Endothelial cell of umbilical vein (primary cell): ENCODE measurements at regions not wholly inside any gene's neighbourhood (a gene's known extent, or its start where the extent isn't known, plus 50 kb on each side); places are given as distances from the start of the nearest gene placed in this dataset.

Source experiments
- POLR2A ChIP-seq: IDR thresholded peaks from 2 replicates; pipeline ENCODE4 v1.6.1; 2012; ENCODE audit warnings: low read depth, mild to moderate bottlenecking, control low read depth, low read length
- POLR2AphosphoS5 ChIP-seq: IDR thresholded peaks from 2 replicates; pipeline ENCODE4 v1.6.1; 2012; ENCODE audit warnings: low read depth, mild to moderate bottlenecking, control low read depth, low read length, moderate library complexity; ENCODE audit not compliant: insufficient read depth
- TF ChIP-seq, protein P1 (sequence below), 2 donors: IDR thresholded peaks; 1 replicate in 1 of 2; 2 replicates in 1 of 2; pipeline ENCODE4 v1.5.1; 2011; ENCODE audit warnings: low read length in 2 of 2, mild to moderate bottlenecking in 2 of 2, moderate library complexity in 2 of 2, control low read depth in 1 of 2, inconsistent platforms in 1 of 2, low read depth in 1 of 2; ENCODE audit not compliant: insufficient read depth in 1 of 2; ENCODE audit errors: extremely low read depth in 1 of 2

GRCh38 chr4:34046580-34046979 is 2197.7 kb downstream of the ARAP2 start:
- TF ChIP-seq POLR2A: no peak
- no peak for TF ChIP-seq POLR2AphosphoS5
- TF ChIP-seq, protein P1, sequence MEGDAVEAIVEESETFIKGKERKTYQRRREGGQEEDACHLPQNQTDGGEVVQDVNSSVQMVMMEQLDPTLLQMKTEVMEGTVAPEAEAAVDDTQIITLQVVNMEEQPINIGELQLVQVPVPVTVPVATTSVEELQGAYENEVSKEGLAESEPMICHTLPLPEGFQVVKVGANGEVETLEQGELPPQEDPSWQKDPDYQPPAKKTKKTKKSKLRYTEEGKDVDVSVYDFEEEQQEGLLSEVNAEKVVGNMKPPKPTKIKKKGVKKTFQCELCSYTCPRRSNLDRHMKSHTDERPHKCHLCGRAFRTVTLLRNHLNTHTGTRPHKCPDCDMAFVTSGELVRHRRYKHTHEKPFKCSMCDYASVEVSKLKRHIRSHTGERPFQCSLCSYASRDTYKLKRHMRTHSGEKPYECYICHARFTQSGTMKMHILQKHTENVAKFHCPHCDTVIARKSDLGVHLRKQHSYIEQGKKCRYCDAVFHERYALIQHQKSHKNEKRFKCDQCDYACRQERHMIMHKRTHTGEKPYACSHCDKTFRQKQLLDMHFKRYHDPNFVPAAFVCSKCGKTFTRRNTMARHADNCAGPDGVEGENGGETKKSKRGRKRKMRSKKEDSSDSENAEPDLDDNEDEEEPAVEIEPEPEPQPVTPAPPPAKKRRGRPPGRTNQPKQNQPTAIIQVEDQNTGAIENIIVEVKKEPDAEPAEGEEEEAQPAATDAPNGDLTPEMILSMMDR (IDR thresholded peaks at IDR 0.05; ENCODE audit: extremely low read depth in 1 of 2, insufficient read depth in 1 of 2, low read depth in 1 of 2, low read length in 2 of 2): no peak
